ENCODE measurements at regions not wholly inside any gene's neighbourhood (a gene's known extent, or its start where the extent isn't known, plus 50 kb on each side); places are given as distances from the start of the nearest gene placed in this dataset.

- H4K20me1 ChIP-seq (ENCODE audit: insufficient read depth, low read length), result no peaks in the 10 kb centered on the region
- no peak overlapping the region for H4K91ac ChIP-seq (ENCODE audit: insufficient read depth, low read depth, low read length)
- in situ Hi-C loops (cut with MboI; ENCODE audit: low sequenced_read_pairs) (no loop called here), dilution Hi-C loops (cut with HindIII; ENCODE audit: low sequenced_read_pairs, unreplicated experiment) (no loop called here), intact Hi-C loops (cut with micrococcal nuclease) (no loop called here)
- H3K9me3 ChIP-seq (ENCODE audit: control insufficient read depth, insufficient read depth, low read length), result no peaks in the 10 kb centered on the region
- ATAC-seq (ENCODE audit: low read depth) (no peak), DNase-seq (no peak)
- no peak overlapping the region for H2AFZ ChIP-seq (replicated peaks; ENCODE audit: low read length, poor library complexity)
- H4K8ac ChIP-seq (ENCODE audit: low read depth in 2 of 2, low read length in 2 of 2), result no peak overlapping the region
- no peak overlapping the region for H3K9ac ChIP-seq (ENCODE audit: low read depth, low read length)
- ChIA-PET POLR2A (ENCODE audit: unreplicated experiment) (interaction anchor here (0.6 kb wide), 1 partner anchor 109 kb away, joined by 3 read pairs; no protein-coding TSS in a partner anchor), CTCF (interaction anchor here (1.0 kb wide), 1 partner anchor 14 kb away, joined by 3 read pairs; no protein-coding TSS in a partner anchor)
- H2AK5ac ChIP-seq (ENCODE audit: low read depth, low read length), result no peak overlapping the region
- H3K9me1 ChIP-seq (ENCODE audit: insufficient read depth, low read length), result no peaks in the 10 kb centered on the region
- H3K27me3 ChIP-seq (ENCODE audit: control insufficient read depth, insufficient read depth, low read length), result peaks cover 1% of the 10 kb centered on the region; the same call in 1 of the 2 replicates
- no peak overlapping the region for H3K27ac ChIP-seq (ENCODE audit: insufficient read depth, low read length)
- WGBS, 2 experiments (ENCODE audit: extremely low coverage in 2 of 2, insufficient read length in 1 of 2), result no CpG with 5 or more reads among the region's 1 CpG
- H4K5ac ChIP-seq (ENCODE audit: low read depth, low read length), result no peak overlapping the region
- H3K23ac ChIP-seq (ENCODE audit: low read depth, low read length), result no peak overlapping the region
- TF ChIP-seq MAFK (IDR thresholded peaks at IDR 0.05; ENCODE audit: low read depth, low read length) (peak; percentile 94), BHLHE40 (IDR thresholded peaks at IDR 0.05; ENCODE audit: low read depth, low read length) (no peak), CTCF (conservative IDR thresholded peaks at IDR 0.05; ENCODE audit: low read depth, low read length) (no peak), ELK1 (IDR thresholded peaks at IDR 0.05; ENCODE audit: borderline replicate concordance, low read depth, low read length) (no peak), NFE2L2 (IDR thresholded peaks at IDR 0.05; ENCODE audit: low read depth, low read length) (0 out of 2 replicates have a peak, but pooled peaks have one; percentile 17), RCOR1 (IDR thresholded peaks at IDR 0.05; ENCODE audit: insufficient replicate concordance, low read length) (no peak), MAZ (IDR thresholded peaks at IDR 0.05; ENCODE audit: borderline replicate concordance, low read depth, low read length) (no peak), POLR2A (IDR thresholded peaks at IDR 0.05; ENCODE audit: low read depth, low read length) (no peak), USF2 (IDR thresholded peaks at IDR 0.05; ENCODE audit: low read depth, low read length) (no peak), MXI1 (IDR thresholded peaks at IDR 0.05; ENCODE audit: borderline replicate concordance, low read depth, low read length) (no peak), FOS (IDR thresholded peaks at IDR 0.05; ENCODE audit: low read depth, low read length) (no peak), CHD1 (IDR thresholded peaks at IDR 0.05; ENCODE audit: low read depth, low read length) (no peak)
- H3K79me1 ChIP-seq (ENCODE audit: low read depth in 1 of 2, low read length in 2 of 2), result no peaks in the 10 kb centered on the region
- no peak overlapping the region for H3K4me2 ChIP-seq (ENCODE audit: low read depth, low read length)
- no peaks in the 10 kb centered on the region for H3K4me1 ChIP-seq (ENCODE audit: control insufficient read depth, insufficient read depth, low read length)
- H3K56ac ChIP-seq (ENCODE audit: extremely low read depth, insufficient read depth, low read length), result no peak overlapping the region
- H2BK15ac ChIP-seq (ENCODE audit: low read depth, low read length), result no peak overlapping the region
- H2AK9ac ChIP-seq (replicated peaks; ENCODE audit: low read depth, low read length, poor library complexity), result no peak overlapping the region
- H2BK120ac ChIP-seq (ENCODE audit: low read depth, low read length), result no peak overlapping the region
- no TSS peak for BruUV-seq (replicated peaks)
- no peak overlapping the region for H3K4ac ChIP-seq (ENCODE audit: low read depth, low read length)
- no peak overlapping the region for H2BK20ac ChIP-seq (ENCODE audit: low read depth, low read length)
- H3K18ac ChIP-seq (ENCODE audit: low read depth, low read length), result no peak overlapping the region
- H3K14ac ChIP-seq (replicated peaks; ENCODE audit: low read depth, low read length), result no peak overlapping the region
- H3K36me3 ChIP-seq (ENCODE audit: control insufficient read depth, insufficient read depth, low read length), result no peaks in the 10 kb centered on the region
- no peak overlapping the region for H2BK5ac ChIP-seq (ENCODE audit: low read depth, low read length, poor library complexity, severe bottlenecking)
- no peak overlapping the region for H3K4me3 ChIP-seq (ENCODE audit: insufficient read depth, low read depth, low read length)
Observed at GRCh38 chr2:18105929-18106328, 227.5 kb downstream of the KCNS3 start.

All from IMR-90 (cell line).